Activated naive CD4-positive, alpha-beta T cell treated with anti-CD3 and anti-CD28 coated beads for 36 hours (primary cell): ENCODE measurements at regions not wholly inside any gene's neighbourhood (a gene's known extent, or its start where the extent isn't known, plus 50 kb on each side); places are given as distances from the start of the nearest gene placed in this dataset.
"Not testable (repeated sequence)": the region's sequence is repeated elsewhere in the genome, so short reads cannot be mapped to it uniquely, and the experiment has no call there.

ENCODE experiments used
- CTCF ChIA-PET: fragments of 350-600 bp; sonication (Branson Sonifier 250); formaldehyde crosslinking; loops from one replicate; lab custom pipeline; 2021; ENCODE audit warnings: antibody characterized with exemption; lab: Charles Lee
- DNase-seq: peaks from one replicate; pipeline ENCODE4 v3.0.0-alpha.2; 2020
- H3K27ac Mint-ChIP-seq: one replicate; pipeline ENCODE4 v1.8.0; 2021; ENCODE audit warnings: mild to moderate bottlenecking, mixed read lengths
- H3K27me3 Mint-ChIP-seq: one replicate; pipeline ENCODE4 v1.8.0; 2021; ENCODE audit warnings: low read depth, mixed read lengths
- H3K36me3 Mint-ChIP-seq: one replicate; pipeline ENCODE4 v1.8.0; 2021; ENCODE audit warnings: low read depth, mixed read lengths
- H3K4me1 Mint-ChIP-seq: one replicate; pipeline ENCODE4 v1.8.0; 2021; ENCODE audit warnings: low read depth, mixed read lengths
- H3K4me3 Mint-ChIP-seq: one replicate; pipeline ENCODE4 v1.8.0; 2021; ENCODE audit warnings: mild to moderate bottlenecking, moderate library complexity, mixed read lengths
- H3K9me3 Mint-ChIP-seq: one replicate; pipeline ENCODE4 v1.8.0; 2021; ENCODE audit warnings: mixed read lengths
- intact Hi-C: fragments of 100-400 bp; cut with micrococcal nuclease; formaldehyde crosslinking; loops from one replicate; pipeline ENCODE4 v1.15.1; 2023

GRCh38 chr15:53128652-53129051 lies 338.5 kb upstream of the ONECUT1 start:
- Mint-ChIP-seq H3K27me3 (no peaks in the 10 kb centered on the region), H3K27ac (no peak overlapping the region), H3K4me3 (no peak overlapping the region), H3K9me3 (no peaks in the 10 kb centered on the region), H3K36me3 (no peaks in the 10 kb centered on the region), H3K4me1 (no peaks in the 10 kb centered on the region)
- CTCF ChIA-PET = no interaction called here
- intact Hi-C loops = no loop called here
- DNase-seq = no peak

- H3K27ac Mint-ChIP-seq = no peak overlapping the region
- H3K4me1 Mint-ChIP-seq = no peaks in the 10 kb centered on the region
- CTCF ChIA-PET = no interaction called here
- no peaks in the 10 kb centered on the region for H3K36me3 Mint-ChIP-seq
- H3K4me3 Mint-ChIP-seq = no peak overlapping the region
- no peak for DNase-seq
- H3K27me3 Mint-ChIP-seq = no peaks in the 10 kb centered on the region
- intact Hi-C loops = no loop called here
- no peaks in the 10 kb centered on the region for H3K9me3 Mint-ChIP-seq
Measured at GRCh38 chr15:53126144-53126543, 336.0 kb upstream of the ONECUT1 start.

- CTCF ChIA-PET = no interaction called here
- no peak for DNase-seq
- Mint-ChIP-seq H3K27me3 (no peaks in the 10 kb centered on the region), H3K27ac (no peak overlapping the region), H3K9me3 (no peaks in the 10 kb centered on the region), H3K4me3 (no peak overlapping the region), H3K4me1 (no peaks in the 10 kb centered on the region), H3K36me3 (no peaks in the 10 kb centered on the region)
- intact Hi-C loops = no loop called here
Measured at GRCh38 chr15:53122818-53123217, 332.7 kb upstream of the ONECUT1 start.

- DNase-seq, CTCF ChIA-PET, H3K9me3 Mint-ChIP-seq, intact Hi-C loops, H3K4me3 Mint-ChIP-seq, H3K27ac Mint-ChIP-seq, H3K27me3 Mint-ChIP-seq, H3K36me3 Mint-ChIP-seq, H3K4me1 Mint-ChIP-seq: not testable (repeated sequence)
Measured at GRCh38 chr15:53116915-53117314, 326.8 kb upstream of the ONECUT1 start.

- H3K36me3 Mint-ChIP-seq = no peaks in the 10 kb centered on the region
- no peak overlapping the region for H3K27ac Mint-ChIP-seq
- CTCF ChIA-PET = no interaction called here
- peaks cover 2% of the 10 kb centered on the region for H3K9me3 Mint-ChIP-seq
- H3K27me3 Mint-ChIP-seq = peaks cover 8% of the 10 kb centered on the region
- no peak for DNase-seq
- intact Hi-C loops = no loop called here
- H3K4me1 Mint-ChIP-seq = no peaks in the 10 kb centered on the region
- H3K4me3 Mint-ChIP-seq = no peak overlapping the region
Measured at GRCh38 chr15:53116169-53116568, 326.0 kb upstream of the ONECUT1 start.

- no peaks in the 10 kb centered on the region for H3K36me3 Mint-ChIP-seq
- CTCF ChIA-PET = no interaction called here
- peaks cover 2% of the 10 kb centered on the region for H3K9me3 Mint-ChIP-seq
- intact Hi-C loops = no loop called here
- no peak overlapping the region for H3K27ac Mint-ChIP-seq
- H3K4me3 Mint-ChIP-seq = no peak overlapping the region
- no peaks in the 10 kb centered on the region for H3K4me1 Mint-ChIP-seq
- peaks cover 8% of the 10 kb centered on the region for H3K27me3 Mint-ChIP-seq
- no peak for DNase-seq
Measured at GRCh38 chr15:53115563-53115962, 325.4 kb upstream of the ONECUT1 start.

- peaks cover 2% of the 10 kb centered on the region for H3K9me3 Mint-ChIP-seq
- no peaks in the 10 kb centered on the region for H3K4me1 Mint-ChIP-seq
- H3K36me3 Mint-ChIP-seq = no peaks in the 10 kb centered on the region
- H3K27me3 Mint-ChIP-seq = peaks cover 8% of the 10 kb centered on the region
- no peak overlapping the region for H3K27ac Mint-ChIP-seq
- intact Hi-C loops = no loop called here
- H3K4me3 Mint-ChIP-seq = no peak overlapping the region
- no peak for DNase-seq
- CTCF ChIA-PET = no interaction called here
Measured at GRCh38 chr15:53114960-53115359, 324.8 kb upstream of the ONECUT1 start.

GRCh38 chr15:53110999-53111398 lies 320.9 kb upstream of the ONECUT1 start:
- Mint-ChIP-seq H3K9me3 (no peaks in the 10 kb centered on the region), H3K4me3 (no peak overlapping the region), H3K27ac (no peak overlapping the region), H3K4me1 (no peaks in the 10 kb centered on the region), H3K27me3 (peaks cover 8% of the 10 kb centered on the region), H3K36me3 (no peaks in the 10 kb centered on the region)
- no peak for DNase-seq
- intact Hi-C loops = no loop called here
- CTCF ChIA-PET = no interaction called here

GRCh38 chr15:53108319-53108718 lies 318.2 kb upstream of the ONECUT1 start:
- Mint-ChIP-seq H3K4me3 (no peak overlapping the region), H3K27me3 (peaks cover 8% of the 10 kb centered on the region), H3K4me1 (no peaks in the 10 kb centered on the region), H3K9me3 (no peaks in the 10 kb centered on the region), H3K27ac (no peak overlapping the region), H3K36me3 (no peaks in the 10 kb centered on the region)
- DNase-seq = no peak
- CTCF ChIA-PET = no interaction called here
- intact Hi-C loops = no loop called here

GRCh38 chr15:53107855-53108254 lies 317.7 kb upstream of the ONECUT1 start:
- CTCF ChIA-PET = no interaction called here
- Mint-ChIP-seq H3K4me3 (no peak overlapping the region), H3K36me3 (no peaks in the 10 kb centered on the region), H3K27ac (no peak overlapping the region), H3K27me3 (peaks cover 4% of the 10 kb centered on the region), H3K9me3 (no peaks in the 10 kb centered on the region), H3K4me1 (no peaks in the 10 kb centered on the region)
- intact Hi-C loops = no loop called here
- no peak for DNase-seq

GRCh38 chr15:53106505-53107286 lies 316.6 kb upstream of the ONECUT1 start:
- no peak overlapping the region for H3K27ac Mint-ChIP-seq
- H3K27me3 Mint-ChIP-seq = peaks cover 2% of the 10 kb centered on the region
- no peak overlapping the region for H3K4me3 Mint-ChIP-seq
- H3K9me3 Mint-ChIP-seq = no peaks in the 10 kb centered on the region
- intact Hi-C loops = no loop called here
- CTCF ChIA-PET = no interaction called here
- no peaks in the 10 kb centered on the region for H3K4me1 Mint-ChIP-seq
- DNase-seq = no peak
- no peaks in the 10 kb centered on the region for H3K36me3 Mint-ChIP-seq

GRCh38 chr15:53102483-53102882 lies 312.3 kb upstream of the ONECUT1 start:
- DNase-seq = no peak
- intact Hi-C loops = no loop called here
- H3K36me3 Mint-ChIP-seq = no peaks in the 10 kb centered on the region
- CTCF ChIA-PET = no interaction called here
- no peaks in the 10 kb centered on the region for H3K4me1 Mint-ChIP-seq
- H3K9me3 Mint-ChIP-seq = no peaks in the 10 kb centered on the region
- H3K4me3 Mint-ChIP-seq = no peak overlapping the region
- no peak overlapping the region for H3K27ac Mint-ChIP-seq
- H3K27me3 Mint-ChIP-seq = peaks cover 4% of the 10 kb centered on the region

GRCh38 chr15:53080484-53080883 lies 290.3 kb upstream of the ONECUT1 start:
- Mint-ChIP-seq H3K27me3 (no peaks in the 10 kb centered on the region), H3K4me3 (no peak overlapping the region), H3K4me1 (no peaks in the 10 kb centered on the region), H3K36me3 (no peaks in the 10 kb centered on the region), H3K27ac (no peak overlapping the region), H3K9me3 (no peaks in the 10 kb centered on the region)
- intact Hi-C loops = no loop called here
- no peak for DNase-seq
- CTCF ChIA-PET = no interaction called here
